Thyroid gland (tissue), 4 donors: ENCODE measurements at regions not wholly inside any gene's neighbourhood (a gene's known extent, or its start where the extent isn't known, plus 50 kb on each side); places are given as distances from the start of the nearest gene placed in this dataset.

Experiments used
- POLR2A ChIP-seq, 2 donors: fragments of 450-650 bp; IDR thresholded peaks; one replicate each; pipeline ENCODE4 v1.6.1; 2017; ENCODE audit warnings: antibody characterized with exemption in 2 of 2, mild to moderate bottlenecking in 2 of 2, moderate library complexity in 1 of 2
- TF ChIP-seq, protein P1 (sequence below), 6 experiments: fragments of 200-600 bp in 3 of 6; fragments of 450-650 bp in 3 of 6; sonication (generic) in 3 of 6; IDR thresholded peaks; one replicate each; pipeline ENCODE4 v1.5.1; 2016 to 2019; ENCODE audit warnings: antibody characterized with exemption in 6 of 6, mild to moderate bottlenecking in 2 of 6, inconsistent platforms in 1 of 6, moderate library complexity in 1 of 6

DNA sequence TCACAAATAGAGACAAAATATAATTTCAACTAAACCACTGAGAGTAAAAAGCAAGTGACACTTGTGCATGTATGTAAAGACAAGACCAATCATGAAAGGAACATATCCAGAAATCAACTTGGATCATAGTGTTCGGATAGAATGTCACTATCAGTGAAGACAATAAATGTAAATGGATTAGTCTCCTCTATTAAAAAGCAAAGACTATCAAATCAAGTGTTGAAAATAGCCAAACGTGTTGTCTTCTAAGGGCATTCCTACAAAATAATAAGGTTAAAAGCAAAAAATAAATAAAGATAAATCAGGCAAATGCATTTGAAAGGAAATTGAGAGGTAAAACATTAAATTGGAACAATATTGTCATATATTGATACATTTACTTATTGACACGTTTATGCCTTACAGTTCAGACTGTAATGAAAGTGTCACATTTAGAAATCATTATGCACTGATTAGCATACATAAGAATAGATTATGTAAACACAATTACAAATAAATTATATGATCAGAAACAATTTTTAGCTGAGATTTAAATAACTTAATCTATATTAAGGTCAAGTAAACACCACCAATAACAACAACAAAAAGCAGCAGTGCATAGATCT is 1100.1 kb downstream of the BRD1 start:
- TF ChIP-seq, protein P1, sequence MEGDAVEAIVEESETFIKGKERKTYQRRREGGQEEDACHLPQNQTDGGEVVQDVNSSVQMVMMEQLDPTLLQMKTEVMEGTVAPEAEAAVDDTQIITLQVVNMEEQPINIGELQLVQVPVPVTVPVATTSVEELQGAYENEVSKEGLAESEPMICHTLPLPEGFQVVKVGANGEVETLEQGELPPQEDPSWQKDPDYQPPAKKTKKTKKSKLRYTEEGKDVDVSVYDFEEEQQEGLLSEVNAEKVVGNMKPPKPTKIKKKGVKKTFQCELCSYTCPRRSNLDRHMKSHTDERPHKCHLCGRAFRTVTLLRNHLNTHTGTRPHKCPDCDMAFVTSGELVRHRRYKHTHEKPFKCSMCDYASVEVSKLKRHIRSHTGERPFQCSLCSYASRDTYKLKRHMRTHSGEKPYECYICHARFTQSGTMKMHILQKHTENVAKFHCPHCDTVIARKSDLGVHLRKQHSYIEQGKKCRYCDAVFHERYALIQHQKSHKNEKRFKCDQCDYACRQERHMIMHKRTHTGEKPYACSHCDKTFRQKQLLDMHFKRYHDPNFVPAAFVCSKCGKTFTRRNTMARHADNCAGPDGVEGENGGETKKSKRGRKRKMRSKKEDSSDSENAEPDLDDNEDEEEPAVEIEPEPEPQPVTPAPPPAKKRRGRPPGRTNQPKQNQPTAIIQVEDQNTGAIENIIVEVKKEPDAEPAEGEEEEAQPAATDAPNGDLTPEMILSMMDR (IDR thresholded peaks at IDR 0.05), result no peak
- no peak for TF ChIP-seq POLR2A (IDR thresholded peaks at IDR 0.05)
